GM12875 (cell line): ENCODE measurements at regions not wholly inside any gene's neighbourhood (a gene's known extent, or its start where the extent isn't known, plus 50 kb on each side); places are given as distances from the start of the nearest gene placed in this dataset.

Experiments used
- H3K4me3 ChIP-seq: one replicate; pipeline ENCODE4 v1.5.1; 2011; ENCODE audit warnings: low read depth, low read length, control low read depth
- TF ChIP-seq, protein P1 (sequence below): IDR thresholded peaks from 2 replicates; pipeline ENCODE4 v1.5.1; 2011; ENCODE audit warnings: low read depth, mild to moderate bottlenecking, control low read depth, inconsistent platforms, low read length, moderate library complexity, borderline replicate concordance; ENCODE audit not compliant: insufficient read depth

DNA sequence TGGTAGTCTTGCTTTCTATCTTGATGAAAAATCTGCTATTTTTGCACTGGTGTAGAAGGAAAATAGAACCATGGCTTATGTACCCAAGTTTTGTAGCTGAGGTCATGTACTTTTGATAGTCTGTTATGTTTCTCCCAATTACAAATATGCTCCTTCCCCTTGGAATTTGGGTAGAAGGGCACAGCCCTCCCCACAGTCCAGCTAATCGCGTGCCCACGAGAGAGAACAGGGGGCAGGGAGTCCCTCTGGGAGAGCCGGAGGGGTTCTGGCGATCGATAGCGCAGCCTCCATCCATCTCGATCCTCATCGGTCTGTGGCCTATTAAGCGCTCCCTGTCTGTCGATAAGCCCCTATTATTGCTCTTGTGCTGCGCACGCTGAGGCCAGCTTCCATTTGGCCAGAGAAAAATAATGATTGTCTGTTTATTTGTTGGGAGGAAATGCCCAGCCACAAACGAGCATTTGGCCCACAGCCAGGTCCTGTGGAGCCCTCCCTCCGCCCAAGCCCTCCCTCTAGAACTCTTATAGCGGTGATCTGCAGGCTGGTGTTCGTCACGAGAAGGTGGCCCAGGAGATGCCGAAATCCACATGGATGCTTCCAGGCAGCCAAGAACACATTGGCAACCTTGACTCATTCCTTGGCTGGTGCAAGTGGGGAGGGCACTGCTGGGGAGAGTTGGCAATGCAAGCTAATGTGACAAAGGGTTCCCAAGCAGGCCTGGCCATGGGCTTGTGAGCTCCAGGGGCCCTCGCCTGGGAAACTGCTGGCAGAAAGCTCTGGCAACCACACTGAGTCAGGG is 134.7 kb upstream of the TNR start:
- H3K4me3 ChIP-seq = no peak overlapping the region
- TF ChIP-seq, protein P1, sequence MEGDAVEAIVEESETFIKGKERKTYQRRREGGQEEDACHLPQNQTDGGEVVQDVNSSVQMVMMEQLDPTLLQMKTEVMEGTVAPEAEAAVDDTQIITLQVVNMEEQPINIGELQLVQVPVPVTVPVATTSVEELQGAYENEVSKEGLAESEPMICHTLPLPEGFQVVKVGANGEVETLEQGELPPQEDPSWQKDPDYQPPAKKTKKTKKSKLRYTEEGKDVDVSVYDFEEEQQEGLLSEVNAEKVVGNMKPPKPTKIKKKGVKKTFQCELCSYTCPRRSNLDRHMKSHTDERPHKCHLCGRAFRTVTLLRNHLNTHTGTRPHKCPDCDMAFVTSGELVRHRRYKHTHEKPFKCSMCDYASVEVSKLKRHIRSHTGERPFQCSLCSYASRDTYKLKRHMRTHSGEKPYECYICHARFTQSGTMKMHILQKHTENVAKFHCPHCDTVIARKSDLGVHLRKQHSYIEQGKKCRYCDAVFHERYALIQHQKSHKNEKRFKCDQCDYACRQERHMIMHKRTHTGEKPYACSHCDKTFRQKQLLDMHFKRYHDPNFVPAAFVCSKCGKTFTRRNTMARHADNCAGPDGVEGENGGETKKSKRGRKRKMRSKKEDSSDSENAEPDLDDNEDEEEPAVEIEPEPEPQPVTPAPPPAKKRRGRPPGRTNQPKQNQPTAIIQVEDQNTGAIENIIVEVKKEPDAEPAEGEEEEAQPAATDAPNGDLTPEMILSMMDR = no peak

GRCh38 chr1:175875556-175875955 is 132.2 kb upstream of the TNR start:
- TF ChIP-seq, protein P1 = no peak
- H3K4me3 ChIP-seq = no peak overlapping the region

DNA sequence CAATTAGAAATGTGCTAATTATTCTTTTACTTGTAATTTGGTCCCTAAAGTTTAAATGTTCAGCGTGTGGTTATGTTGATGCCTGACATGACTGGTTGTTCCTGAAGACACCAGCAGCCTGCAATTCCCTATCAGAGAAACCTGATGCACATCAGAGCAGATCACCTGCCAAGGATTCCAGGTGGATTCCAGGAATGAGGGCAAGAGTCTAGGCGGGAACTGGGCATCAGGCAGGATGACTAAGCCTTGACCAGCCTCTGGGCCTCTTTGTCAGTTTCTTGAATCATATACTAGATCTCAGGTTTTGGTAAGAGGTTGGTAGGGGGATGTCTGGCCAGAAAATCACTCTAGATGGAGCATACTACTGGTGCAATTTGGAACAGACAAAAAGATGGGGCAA is 130.7 kb upstream of the TNR start:
- TF ChIP-seq, protein P1 = no peak
- H3K4me3 ChIP-seq = no peak overlapping the region

GRCh38 chr1:175873290-175873935 is 130.0 kb upstream of the TNR start:
- TF ChIP-seq, protein P1 = no peak
- no peak overlapping the region for H3K4me3 ChIP-seq

DNA sequence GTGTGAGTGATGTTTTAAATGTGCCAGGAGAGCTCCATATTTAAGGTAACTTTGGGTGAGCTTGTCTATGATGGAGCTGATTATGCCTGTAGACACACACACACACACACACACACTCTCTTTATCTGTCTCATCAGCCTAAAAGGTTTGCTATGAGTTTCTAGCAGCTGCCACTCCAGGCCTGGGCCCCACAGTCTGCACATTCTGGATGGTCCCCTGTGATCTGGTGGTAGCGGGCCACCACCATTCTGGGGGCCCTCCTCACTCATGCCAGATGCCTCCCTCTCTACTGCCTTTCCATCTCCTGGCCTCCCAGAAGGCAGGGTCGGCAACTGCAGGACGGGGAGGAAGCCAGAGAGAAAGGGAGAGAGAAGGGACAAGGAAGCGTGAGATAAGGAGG is 129.2 kb upstream of the TNR start:
- TF ChIP-seq, protein P1 = no peak
- H3K4me3 ChIP-seq = no peak overlapping the region

- H3K4me3 ChIP-seq = no peak overlapping the region
- TF ChIP-seq, protein P1 = no peak
Measured at GRCh38 chr1:175871647-175872046, 128.3 kb upstream of the TNR start.

DNA sequence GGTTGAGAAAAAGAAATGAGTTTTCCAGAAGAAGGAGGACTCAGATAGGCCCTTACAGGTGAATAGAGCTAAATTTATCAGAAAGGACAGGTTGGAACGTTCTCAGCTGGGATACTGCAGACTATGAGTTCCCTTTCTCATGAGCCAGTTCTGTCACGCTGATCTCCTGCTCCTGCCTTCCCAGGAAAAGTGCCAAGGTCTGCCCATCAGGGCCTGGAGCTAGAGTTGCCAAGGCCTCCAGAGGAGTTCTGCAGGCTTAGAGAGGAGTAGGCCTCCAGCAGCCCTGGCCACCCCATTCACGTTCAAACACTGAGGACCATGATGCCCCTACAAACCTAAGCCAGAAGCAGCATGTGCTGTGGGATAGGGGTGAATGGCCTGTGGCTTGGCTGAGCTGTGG is 126.8 kb upstream of the TNR start:
- no peak overlapping the region for H3K4me3 ChIP-seq
- TF ChIP-seq, protein P1 = no peak
